KOPT-K1 (cell line): ENCODE measurements at regions not wholly inside any gene's neighbourhood (a gene's known extent, or its start where the extent isn't known, plus 50 kb on each side); places are given as distances from the start of the nearest gene placed in this dataset.
"Not testable (repeated sequence)": the region's sequence is repeated elsewhere in the genome, so short reads cannot be mapped to it uniquely, and the experiment has no call there.

ENCODE experiments used
- H3K27ac ChIP-seq: fragments of 200-600 bp; sonication (generic); 2 replicates; pipeline ENCODE4 v1.5.1; 2016; ENCODE audit warnings: antibody characterized with exemption, mild to moderate bottlenecking, low read depth, low read length; ENCODE audit not compliant: poor library complexity, severe bottlenecking
- H3K36me3 ChIP-seq: fragments of 200-600 bp; sonication (generic); 2 replicates; pipeline ENCODE4 v1.5.1; 2017; ENCODE audit warnings: antibody characterized with exemption, mild to moderate bottlenecking, low read length, moderate library complexity; ENCODE audit not compliant: insufficient read depth
- H3K9me3 ChIP-seq: fragments of 200-600 bp; sonication (generic); 2 replicates; pipeline ENCODE4 v1.5.1; 2017; ENCODE audit warnings: antibody characterized with exemption, low read length, mild to moderate bottlenecking; ENCODE audit not compliant: insufficient read depth, poor library complexity, severe bottlenecking

DNA sequence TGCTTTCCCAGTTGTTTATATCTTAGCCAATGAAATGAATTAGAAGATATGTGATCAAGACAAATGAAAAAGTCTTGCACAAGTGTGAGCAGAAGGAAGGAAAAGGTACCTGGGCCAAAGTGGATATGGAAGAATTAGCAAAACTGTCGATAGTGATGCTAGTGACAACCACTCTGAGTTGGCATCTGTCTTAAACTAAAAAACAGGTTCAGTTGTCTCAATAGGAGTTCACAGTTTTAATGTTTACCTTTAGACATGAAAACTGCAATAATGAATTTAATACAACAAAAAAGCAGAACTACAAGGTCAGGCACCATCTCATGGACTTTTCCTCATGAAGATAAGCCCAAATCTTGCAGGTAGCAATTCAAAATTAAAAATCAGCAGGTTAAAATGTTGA is 688.5 kb downstream of the EFNB2 start:
- H3K9me3 ChIP-seq, result no peaks in the 10 kb centered on the region
- no peaks in the 10 kb centered on the region for H3K36me3 ChIP-seq
- no peak overlapping the region for H3K27ac ChIP-seq

DNA sequence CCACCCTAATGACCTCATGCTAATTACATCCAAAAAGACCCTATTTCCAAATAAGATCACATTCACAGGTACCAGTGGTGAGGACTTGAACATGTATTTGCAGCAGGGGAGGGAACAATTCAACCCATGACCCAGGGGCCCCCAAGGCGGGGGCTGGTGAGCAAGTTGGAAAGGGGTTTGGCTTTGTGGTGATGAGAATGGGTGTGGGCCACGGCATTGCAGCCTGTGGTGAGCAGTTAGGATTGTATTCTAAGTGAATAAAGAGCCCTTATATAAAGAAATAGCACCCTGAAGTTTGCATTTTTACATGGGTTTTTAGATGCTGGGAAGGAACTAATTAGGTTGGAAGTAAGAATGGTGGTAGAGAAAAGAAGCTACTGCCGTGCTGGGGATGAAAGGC is 694.2 kb downstream of the EFNB2 start:
- H3K36me3 ChIP-seq, result no peaks in the 10 kb centered on the region

DNA sequence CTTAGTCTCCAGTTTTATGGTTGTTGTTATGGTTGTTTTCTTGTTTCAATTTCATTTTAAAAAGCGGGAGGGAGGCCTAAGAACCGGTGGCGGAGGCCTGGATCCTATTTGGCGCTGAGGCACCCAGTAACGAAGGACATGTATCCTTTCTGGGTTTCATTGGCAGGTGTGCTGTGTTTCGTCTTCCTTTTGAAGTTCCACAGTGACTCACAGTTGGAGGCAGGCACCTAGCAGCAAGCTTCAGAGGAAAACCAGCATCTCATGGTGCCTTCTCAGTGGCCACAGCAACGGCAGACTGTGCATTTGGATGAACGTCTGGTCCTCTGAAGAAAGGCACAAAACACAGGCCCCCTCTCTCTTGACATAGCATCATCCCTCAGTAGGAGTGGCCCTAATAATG is 697.2 kb downstream of the EFNB2 start:
- H3K36me3 ChIP-seq, result no peaks in the 10 kb centered on the region
- no peaks in the 10 kb centered on the region for H3K9me3 ChIP-seq
- no peak overlapping the region for H3K27ac ChIP-seq

More for the DNA sequence above, 694.2 kb downstream of the EFNB2 start:
- Histone ChIP-seq H3K9me3 (no peaks in the 10 kb centered on the region), H3K27ac (no peak overlapping the region)

DNA sequence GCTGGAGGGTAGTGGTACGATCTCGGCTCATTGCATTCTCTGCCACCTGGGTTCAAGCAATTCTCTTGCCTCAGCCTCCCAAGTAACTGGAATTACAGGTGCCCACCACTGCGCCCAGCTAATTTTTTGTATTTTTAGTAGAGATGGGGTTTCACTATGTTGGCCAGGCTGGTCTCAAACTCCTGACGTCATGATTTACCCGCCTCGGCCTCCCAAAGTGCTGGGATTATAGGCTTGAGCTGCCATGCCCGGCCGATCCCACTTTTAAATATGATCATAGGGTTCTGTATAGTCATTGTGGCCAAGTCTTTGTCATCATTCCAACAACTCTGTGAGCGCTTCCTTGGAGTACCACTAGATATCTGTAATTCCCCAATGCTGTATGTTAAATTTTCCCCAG is 698.2 kb downstream of the EFNB2 start:
- H3K27ac ChIP-seq, H3K36me3 ChIP-seq, H3K9me3 ChIP-seq: not testable (repeated sequence)

DNA sequence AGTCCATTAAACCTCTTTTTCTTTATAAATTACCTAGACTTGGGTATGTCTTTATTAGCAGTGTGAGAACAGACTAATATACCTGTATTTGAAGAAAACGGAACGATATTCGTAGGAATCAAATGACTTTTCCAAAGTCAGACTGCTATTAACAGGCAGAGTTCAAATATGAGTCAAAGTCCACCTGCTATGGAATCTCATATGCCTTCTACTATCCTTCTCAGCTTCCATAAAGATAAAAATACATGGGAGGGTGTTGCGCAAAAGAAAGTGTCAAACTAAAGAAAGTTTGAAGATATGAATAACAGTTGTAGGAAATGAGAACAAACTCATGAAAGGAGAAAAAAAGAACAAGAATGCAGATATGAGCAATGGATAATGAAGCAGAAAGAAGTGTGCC is 704.6 kb downstream of the EFNB2 start:
- H3K9me3 ChIP-seq, result no peaks in the 10 kb centered on the region
- no peak overlapping the region for H3K27ac ChIP-seq
- no peaks in the 10 kb centered on the region for H3K36me3 ChIP-seq

DNA sequence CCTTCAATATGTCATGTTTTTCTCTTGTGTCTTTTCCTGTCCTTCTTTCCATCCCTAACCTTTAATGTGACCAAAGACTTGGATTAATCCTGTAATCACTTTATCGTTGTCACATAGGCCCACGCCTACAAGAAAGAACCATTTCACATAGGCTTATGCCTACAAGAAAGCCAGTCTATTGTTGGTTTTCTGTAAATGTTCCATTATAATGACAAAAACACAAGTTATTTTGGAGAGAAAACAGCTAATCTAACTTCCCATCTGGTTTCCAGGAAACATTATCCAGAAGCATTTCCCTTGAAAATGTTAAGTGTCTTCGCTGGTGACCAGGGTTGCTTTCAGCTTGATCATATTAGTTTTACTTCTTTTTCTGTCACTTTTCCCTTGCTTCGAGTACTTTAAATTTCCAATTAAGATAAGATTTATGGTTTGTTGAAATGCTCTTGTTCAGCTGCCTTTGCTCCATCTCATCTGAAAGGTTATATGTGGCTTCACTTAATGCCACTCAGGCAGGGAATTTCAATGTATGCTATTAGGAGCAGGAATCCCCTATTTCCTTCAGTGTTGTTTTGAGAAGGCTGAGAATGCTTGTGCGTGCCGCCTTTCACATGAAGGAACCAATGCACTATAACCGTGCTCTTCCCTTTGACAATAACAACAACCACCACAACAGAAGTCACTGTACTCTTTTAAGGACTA is 708.2 kb downstream of the EFNB2 start:
- H3K36me3 ChIP-seq, result no peaks in the 10 kb centered on the region
- no peak overlapping the region for H3K27ac ChIP-seq
- no peaks in the 10 kb centered on the region for H3K9me3 ChIP-seq

DNA sequence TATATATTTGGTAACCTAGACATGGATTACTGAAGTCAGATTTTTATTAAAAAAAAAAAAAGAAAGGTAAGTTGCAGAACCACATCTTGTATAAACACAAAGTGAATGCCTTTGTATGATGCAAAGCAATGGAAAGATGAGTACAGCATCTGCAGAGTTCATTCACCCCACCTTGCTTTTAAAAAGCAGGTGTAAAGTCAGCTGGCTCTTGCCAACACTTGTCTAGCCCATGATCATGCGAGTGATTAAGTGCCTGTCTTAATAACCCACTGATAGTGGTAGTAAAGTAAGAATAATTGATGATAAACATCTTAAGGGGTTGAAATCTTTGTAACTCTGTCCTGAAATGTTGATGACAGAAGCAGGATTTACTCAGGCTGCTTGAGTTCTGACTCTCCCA is 710.4 kb downstream of the EFNB2 start:
- Histone ChIP-seq H3K36me3 (no peaks in the 10 kb centered on the region), H3K27ac (no peak overlapping the region)

DNA sequence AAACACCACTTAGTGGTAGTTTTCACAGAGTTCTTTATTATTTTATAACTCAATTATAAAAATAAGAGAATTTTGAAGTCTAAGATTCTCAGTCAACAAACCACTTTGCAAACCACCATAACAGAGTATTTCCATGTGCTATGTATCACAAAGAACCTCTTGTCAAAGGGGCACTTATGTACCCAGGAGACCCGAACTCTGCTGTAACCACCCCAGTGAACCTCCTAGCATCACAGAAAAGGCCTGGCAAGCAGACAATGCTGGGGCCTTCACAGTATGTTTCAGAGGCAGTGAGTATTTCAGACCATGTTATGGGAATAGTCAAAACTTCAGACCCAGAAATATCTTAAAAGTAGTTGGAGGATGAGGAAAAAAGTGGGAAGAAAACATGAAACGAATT is 714.1 kb downstream of the EFNB2 start:
- no peaks in the 10 kb centered on the region for H3K36me3 ChIP-seq
- H3K27ac ChIP-seq, result no peak overlapping the region
- no peaks in the 10 kb centered on the region for H3K9me3 ChIP-seq

More for the DNA sequence above, 710.4 kb downstream of the EFNB2 start:
- H3K9me3 ChIP-seq, result no peaks in the 10 kb centered on the region

DNA sequence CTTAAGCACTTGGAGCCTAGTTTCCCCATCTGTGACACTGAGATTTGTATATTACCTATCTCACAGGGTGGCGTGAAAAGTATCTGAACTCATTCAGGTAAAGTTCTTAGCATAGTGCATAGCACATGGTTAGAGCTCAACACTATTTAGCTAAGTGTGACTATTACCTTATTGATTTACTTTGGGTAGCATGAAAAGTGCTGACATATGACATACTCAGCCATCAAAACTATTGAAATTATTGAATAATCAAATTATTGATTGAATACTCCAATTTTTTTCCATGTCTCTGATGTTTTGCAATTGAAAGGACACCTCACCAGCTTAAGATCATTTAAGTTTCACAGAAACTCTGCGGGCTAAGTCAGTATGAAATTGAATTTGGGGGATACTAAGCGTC is 715.0 kb downstream of the EFNB2 start:
- Histone ChIP-seq H3K27ac (no peak overlapping the region), H3K9me3 (no peaks in the 10 kb centered on the region)

DNA sequence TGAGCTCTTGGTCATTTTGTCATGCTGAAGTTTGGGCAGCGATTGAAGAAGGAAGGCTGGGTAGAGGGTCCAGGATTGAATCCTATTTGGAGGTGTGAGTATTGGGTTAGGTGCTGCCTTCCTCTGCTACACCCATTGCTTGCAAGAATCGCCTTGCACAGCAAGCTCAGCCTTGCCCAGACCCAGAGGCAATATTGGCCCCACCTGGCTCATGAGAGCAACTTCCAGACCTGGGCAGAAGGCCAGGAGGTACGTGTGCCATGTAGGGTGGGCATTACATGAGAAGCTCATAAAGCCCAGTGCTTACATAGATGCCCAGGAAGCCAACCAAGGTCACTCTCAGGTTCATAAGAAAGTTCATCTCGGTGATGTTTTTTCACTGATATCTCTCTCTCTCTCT is 718.0 kb downstream of the EFNB2 start:
- Histone ChIP-seq H3K36me3 (no peaks in the 10 kb centered on the region), H3K27ac (no peak overlapping the region), H3K9me3 (no peaks in the 10 kb centered on the region)

More for the DNA sequence above, 715.0 kb downstream of the EFNB2 start:
- H3K36me3 ChIP-seq, result no peaks in the 10 kb centered on the region

DNA sequence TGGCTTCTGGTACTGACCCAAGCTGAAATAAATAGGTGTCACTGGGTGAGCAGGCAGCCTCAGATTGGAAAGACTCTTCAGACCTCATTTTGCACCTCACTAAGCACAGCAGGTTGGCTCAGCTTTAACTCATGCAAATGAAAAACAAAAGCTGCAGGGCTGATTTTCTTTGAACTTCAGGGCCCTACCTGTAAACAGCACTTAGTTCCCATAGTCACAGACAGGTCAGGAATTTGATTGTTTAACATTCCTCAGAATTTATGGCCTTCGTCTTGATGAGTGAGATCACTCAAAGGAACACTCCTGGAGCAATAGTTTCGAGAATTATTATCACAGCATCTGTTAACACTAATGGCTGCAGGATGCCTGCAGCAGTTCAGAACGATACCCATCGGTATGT is 718.5 kb downstream of the EFNB2 start:
- Histone ChIP-seq H3K27ac (no peak overlapping the region), H3K9me3 (no peaks in the 10 kb centered on the region), H3K36me3 (no peaks in the 10 kb centered on the region)

DNA sequence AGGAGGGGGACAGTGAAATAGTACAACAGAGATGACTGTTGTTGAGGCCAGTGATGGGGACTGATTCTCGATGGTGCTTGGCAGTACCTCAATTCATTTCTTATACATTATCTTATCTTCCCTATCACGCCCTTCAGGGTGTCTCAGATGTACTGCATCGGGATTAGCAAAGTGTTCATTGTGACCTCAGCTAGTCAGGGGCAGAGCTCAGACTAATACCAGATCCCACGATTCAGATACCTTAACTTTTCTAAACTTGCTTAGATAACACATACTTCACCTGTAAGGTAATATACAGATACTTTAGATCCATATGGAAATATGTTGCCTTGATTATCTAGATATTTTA is 720.6 kb downstream of the EFNB2 start:
- no peaks in the 10 kb centered on the region for H3K9me3 ChIP-seq
- no peak overlapping the region for H3K27ac ChIP-seq
- no peaks in the 10 kb centered on the region for H3K36me3 ChIP-seq

DNA sequence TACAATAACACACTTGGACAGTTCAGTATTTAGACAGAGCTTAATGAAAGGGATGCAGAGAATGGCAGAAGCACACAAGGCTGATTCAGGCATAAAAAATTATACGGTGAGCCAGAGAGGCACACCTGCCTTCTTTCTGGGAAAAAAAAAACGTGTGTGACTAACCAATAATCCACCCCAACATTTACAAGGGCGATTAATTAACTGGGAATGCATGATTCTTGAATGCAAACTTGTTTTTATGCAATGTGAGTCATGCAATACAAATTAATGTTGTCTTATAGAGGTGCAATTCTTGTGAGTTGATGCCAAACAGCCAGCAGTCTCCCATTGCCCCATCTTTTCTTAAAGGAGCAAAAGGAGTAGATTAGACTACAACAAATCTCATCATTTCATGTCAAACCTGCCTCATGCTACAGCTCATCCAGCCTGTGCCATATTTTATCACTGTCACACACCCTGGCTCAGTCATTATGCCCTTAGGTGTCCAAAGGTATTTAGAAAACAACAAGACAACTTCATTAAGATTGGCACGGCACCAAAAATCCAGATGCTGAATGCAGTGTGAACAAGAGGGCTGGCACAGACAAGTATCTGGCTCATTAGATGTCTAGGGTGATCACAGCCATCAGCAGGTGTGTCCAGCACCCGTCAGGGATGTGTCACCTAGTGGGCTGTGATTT is 721.1 kb downstream of the EFNB2 start:
- Histone ChIP-seq H3K27ac (no peak overlapping the region), H3K36me3 (no peaks in the 10 kb centered on the region), H3K9me3 (no peaks in the 10 kb centered on the region)

DNA sequence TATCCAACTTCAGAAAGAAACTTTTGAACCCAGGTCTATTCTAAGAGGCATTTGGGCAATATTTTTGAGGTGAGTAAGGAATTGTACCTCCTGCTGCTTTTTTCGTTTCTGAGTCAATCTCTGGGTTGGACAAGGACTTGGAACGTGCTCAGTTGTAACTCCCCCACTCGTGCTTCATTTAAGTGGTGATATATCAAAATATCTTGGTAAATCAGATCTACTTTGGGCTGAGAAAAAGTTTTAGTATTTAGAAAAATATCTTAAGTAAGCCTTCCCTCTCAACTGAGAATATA is 728.9 kb downstream of the EFNB2 start:
- Histone ChIP-seq H3K36me3 (no peaks in the 10 kb centered on the region), H3K9me3 (no peaks in the 10 kb centered on the region), H3K27ac (no peak overlapping the region)

DNA sequence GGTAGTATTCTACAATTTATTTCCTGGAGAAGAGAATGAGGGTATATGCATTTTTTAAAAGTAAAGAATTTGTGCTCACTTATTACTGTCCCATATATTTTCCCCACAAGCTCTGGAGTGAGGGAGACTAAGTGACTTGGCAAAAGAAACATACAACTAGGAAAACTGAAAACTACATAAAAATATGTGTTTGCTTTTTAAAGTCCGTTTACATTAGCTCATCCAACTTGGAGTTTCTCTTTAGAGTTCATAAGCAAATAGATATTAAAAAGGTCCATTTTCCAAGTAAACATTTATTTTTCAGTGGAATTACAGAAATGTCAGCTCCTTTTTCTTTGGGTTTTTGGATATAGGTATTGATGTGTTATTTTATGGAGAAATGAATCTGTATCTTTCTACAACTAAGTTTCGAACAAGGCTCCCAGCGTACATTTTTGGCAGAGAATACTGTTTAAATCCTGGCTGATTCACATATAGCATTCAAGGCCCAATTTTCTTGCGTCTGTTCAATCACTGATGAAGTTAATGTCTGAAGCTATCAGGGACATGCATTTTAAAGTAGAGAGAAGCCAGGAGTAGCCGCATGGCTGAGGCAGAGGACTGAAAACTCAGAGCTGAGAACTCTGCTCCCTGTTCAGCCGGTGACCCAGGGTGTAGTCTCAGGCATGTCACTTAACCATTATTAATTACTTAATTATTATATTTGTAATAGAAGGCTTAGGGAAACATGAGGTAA is 729.4 kb downstream of the EFNB2 start:
- Histone ChIP-seq H3K36me3 (no peaks in the 10 kb centered on the region), H3K27ac (no peak overlapping the region), H3K9me3 (no peaks in the 10 kb centered on the region)
